22Rv1 (cell line): ENCODE measurements at regions not wholly inside any gene's neighbourhood (a gene's known extent, or its start where the extent isn't known, plus 50 kb on each side); places are given as distances from the start of the nearest gene placed in this dataset.

Experiments used
- ZFX ChIP-seq: fragments of 450-650 bp; IDR thresholded peaks from 2 replicates; pipeline ENCODE4 v1.6.1; 2017; ENCODE audit warnings: antibody characterized with exemption, borderline replicate concordance
- TF ChIP-seq, protein P1 (sequence below): fragments of 450-650 bp; IDR thresholded peaks from 2 replicates; pipeline ENCODE4 v1.5.1; 2017; ENCODE audit warnings: mild to moderate bottlenecking

DNA sequence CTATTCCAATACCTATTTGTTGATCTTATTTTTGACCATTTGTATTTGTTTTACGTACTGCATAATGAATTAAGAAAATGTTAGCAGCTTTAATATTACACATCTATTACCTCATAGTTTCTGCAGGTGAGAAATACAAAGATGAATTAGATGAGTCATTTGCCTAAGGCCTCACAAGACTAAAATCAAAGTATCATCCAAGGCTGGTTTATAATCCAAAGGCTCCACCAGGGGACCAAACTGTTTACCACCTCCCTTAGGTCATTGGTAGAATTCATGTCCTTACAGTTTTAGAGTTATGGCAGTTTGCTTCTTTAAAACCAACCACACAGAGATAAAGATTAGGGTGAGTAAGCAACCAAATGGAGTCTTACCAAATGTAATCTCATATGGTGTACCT, 848.1 kb downstream of the SLITRK6 start:
- TF ChIP-seq, protein P1, sequence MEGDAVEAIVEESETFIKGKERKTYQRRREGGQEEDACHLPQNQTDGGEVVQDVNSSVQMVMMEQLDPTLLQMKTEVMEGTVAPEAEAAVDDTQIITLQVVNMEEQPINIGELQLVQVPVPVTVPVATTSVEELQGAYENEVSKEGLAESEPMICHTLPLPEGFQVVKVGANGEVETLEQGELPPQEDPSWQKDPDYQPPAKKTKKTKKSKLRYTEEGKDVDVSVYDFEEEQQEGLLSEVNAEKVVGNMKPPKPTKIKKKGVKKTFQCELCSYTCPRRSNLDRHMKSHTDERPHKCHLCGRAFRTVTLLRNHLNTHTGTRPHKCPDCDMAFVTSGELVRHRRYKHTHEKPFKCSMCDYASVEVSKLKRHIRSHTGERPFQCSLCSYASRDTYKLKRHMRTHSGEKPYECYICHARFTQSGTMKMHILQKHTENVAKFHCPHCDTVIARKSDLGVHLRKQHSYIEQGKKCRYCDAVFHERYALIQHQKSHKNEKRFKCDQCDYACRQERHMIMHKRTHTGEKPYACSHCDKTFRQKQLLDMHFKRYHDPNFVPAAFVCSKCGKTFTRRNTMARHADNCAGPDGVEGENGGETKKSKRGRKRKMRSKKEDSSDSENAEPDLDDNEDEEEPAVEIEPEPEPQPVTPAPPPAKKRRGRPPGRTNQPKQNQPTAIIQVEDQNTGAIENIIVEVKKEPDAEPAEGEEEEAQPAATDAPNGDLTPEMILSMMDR = no peak
- no peak for TF ChIP-seq ZFX
